ENCODE measurements at regions not wholly inside any gene's neighbourhood (a gene's known extent, or its start where the extent isn't known, plus 50 kb on each side); places are given as distances from the start of the nearest gene placed in this dataset.
"Not testable (repeated sequence)": the region's sequence is repeated elsewhere in the genome, so short reads cannot be mapped to it uniquely, and the experiment has no call there.

GRCh38 chr9:124137944-124138335, 119.8 kb upstream of the NEK6 start:
- Mint-ChIP-seq H3K27ac (ENCODE audit: unreplicated experiment) (no peak overlapping the region), H3K9me3 (ENCODE audit: unreplicated experiment) (no peaks in the 10 kb centered on the region), H3K4me3 (ENCODE audit: unreplicated experiment) (no peak overlapping the region)

GRCh38 chr9:124139001-124139400, 118.7 kb upstream of the NEK6 start:
- H3K9me3 Mint-ChIP-seq (ENCODE audit: unreplicated experiment) = no peaks in the 10 kb centered on the region
- no peaks in the 10 kb centered on the region for H3K9me3 ChIP-seq (ENCODE audit: insufficient read depth, low read depth, low read length)
- H3K4me3 ChIP-seq (ENCODE audit: insufficient read depth, low read depth, low read length) = no peak overlapping the region
- H2AFZ ChIP-seq (ENCODE audit: low read depth, low read length) = peak overlapping the region; percentile 2
- no peaks in the 10 kb centered on the region for H3K36me3 ChIP-seq (ENCODE audit: insufficient read depth, low read length)
- DNase-seq (ENCODE audit: low read depth) = peak; percentile 65
- H3K4me1 ChIP-seq (ENCODE audit: insufficient read depth, low read length) = peaks cover 15% of the 10 kb centered on the region
- H3K79me2 ChIP-seq (ENCODE audit: insufficient read depth, low read length) = no peaks in the 10 kb centered on the region
- no peak overlapping the region for H3K9ac ChIP-seq (ENCODE audit: low read length)
- no peak for FAIRE-seq
- no peak for TF ChIP-seq EZH2 (IDR thresholded peaks at IDR 0.05; ENCODE audit: insufficient read depth, low read length)
- no peak for TF ChIP-seq CTCF (IDR thresholded peaks at IDR 0.05; ENCODE audit: insufficient read depth, low read depth, low read length)
- H3K36me3 Mint-ChIP-seq (ENCODE audit: low read depth, unreplicated experiment) = no peaks in the 10 kb centered on the region
- H4K20me1 ChIP-seq (ENCODE audit: insufficient read depth, low read length) = no peaks in the 10 kb centered on the region
- H3K27me3 ChIP-seq (ENCODE audit: insufficient read depth, low read length) = no peaks in the 10 kb centered on the region
- no peak overlapping the region for H3K27ac ChIP-seq (ENCODE audit: low read depth, low read length)
- peak overlapping the region; percentile 19 for H3K4me2 ChIP-seq (ENCODE audit: low read length)
- H3K4me3 Mint-ChIP-seq (ENCODE audit: unreplicated experiment) = no peak overlapping the region
- peak overlapping the region; percentile 18 for H3K27ac Mint-ChIP-seq (ENCODE audit: unreplicated experiment)
- H3K4me1 Mint-ChIP-seq (ENCODE audit: low read depth, unreplicated experiment) = peaks cover 23% of the 10 kb centered on the region
- H3K27me3 Mint-ChIP-seq (ENCODE audit: low read depth, unreplicated experiment) = peaks cover 4% of the 10 kb centered on the region

More at GRCh38 chr9:124137944-124138335, 119.8 kb upstream of the NEK6 start:
- Mint-ChIP-seq H3K4me1 (ENCODE audit: low read depth, unreplicated experiment) (peaks cover 14% of the 10 kb centered on the region), H3K27me3 (ENCODE audit: low read depth, unreplicated experiment) (peaks cover 4% of the 10 kb centered on the region), H3K36me3 (ENCODE audit: low read depth, unreplicated experiment) (no peaks in the 10 kb centered on the region)
- no peaks in the 10 kb centered on the region for H3K9me3 ChIP-seq (ENCODE audit: insufficient read depth, low read depth, low read length)
- no peak overlapping the region for H3K27ac ChIP-seq (ENCODE audit: low read depth, low read length)
- peaks cover 13% of the 10 kb centered on the region for H3K4me1 ChIP-seq (ENCODE audit: insufficient read depth, low read length)
- H3K27me3 ChIP-seq (ENCODE audit: insufficient read depth, low read length) = no peaks in the 10 kb centered on the region
- no peak for TF ChIP-seq CTCF (IDR thresholded peaks at IDR 0.05; ENCODE audit: insufficient read depth, low read depth, low read length)
- no peak for TF ChIP-seq EZH2 (IDR thresholded peaks at IDR 0.05; ENCODE audit: insufficient read depth, low read length)
- FAIRE-seq = no peak
- no peak overlapping the region for H3K4me3 ChIP-seq (ENCODE audit: insufficient read depth, low read depth, low read length)
- no peak overlapping the region for H3K4me2 ChIP-seq (ENCODE audit: low read length)
- H3K79me2 ChIP-seq (ENCODE audit: insufficient read depth, low read length) = no peaks in the 10 kb centered on the region
- H4K20me1 ChIP-seq (ENCODE audit: insufficient read depth, low read length) = no peaks in the 10 kb centered on the region
- no peak overlapping the region for H3K9ac ChIP-seq (ENCODE audit: low read length)
- DNase-seq (ENCODE audit: low read depth) = no peak
- no peaks in the 10 kb centered on the region for H3K36me3 ChIP-seq (ENCODE audit: insufficient read depth, low read length)
- H2AFZ ChIP-seq (ENCODE audit: low read depth, low read length) = no peak overlapping the region

- DNase-seq (ENCODE audit: low read depth) (peak; percentile 56), FAIRE-seq (no peak)
- Histone ChIP-seq H3K27me3 (ENCODE audit: insufficient read depth, low read length) (no peaks in the 10 kb centered on the region), H4K20me1 (ENCODE audit: insufficient read depth, low read length) (no peaks in the 10 kb centered on the region), H3K27ac (ENCODE audit: low read depth, low read length) (no peak overlapping the region), H3K79me2 (ENCODE audit: insufficient read depth, low read length) (no peaks in the 10 kb centered on the region), H3K4me3 (ENCODE audit: insufficient read depth, low read depth, low read length) (no peak overlapping the region), H3K4me2 (ENCODE audit: low read length) (no peak overlapping the region), H2AFZ (ENCODE audit: low read depth, low read length) (no peak overlapping the region), H3K9me3 (ENCODE audit: insufficient read depth, low read depth, low read length) (no peaks in the 10 kb centered on the region), H3K9ac (ENCODE audit: low read length) (no peak overlapping the region), H3K4me1 (ENCODE audit: insufficient read depth, low read length) (peaks cover 15% of the 10 kb centered on the region), H3K36me3 (ENCODE audit: insufficient read depth, low read length) (no peaks in the 10 kb centered on the region)
- Mint-ChIP-seq H3K27me3 (ENCODE audit: low read depth, unreplicated experiment) (peaks cover 3% of the 10 kb centered on the region), H3K4me1 (ENCODE audit: low read depth, unreplicated experiment) (peaks cover 23% of the 10 kb centered on the region), H3K27ac (ENCODE audit: unreplicated experiment) (no peak overlapping the region), H3K4me3 (ENCODE audit: unreplicated experiment) (no peak overlapping the region), H3K36me3 (ENCODE audit: low read depth, unreplicated experiment) (no peaks in the 10 kb centered on the region), H3K9me3 (ENCODE audit: unreplicated experiment) (no peaks in the 10 kb centered on the region)
- TF ChIP-seq CTCF (IDR thresholded peaks at IDR 0.05; ENCODE audit: insufficient read depth, low read depth, low read length) = no peak
- TF ChIP-seq EZH2 (IDR thresholded peaks at IDR 0.05; ENCODE audit: insufficient read depth, low read length) = no peak
These were observed 116.7 kb upstream of the NEK6 start for GRCh38 chr9:124140941-124141568.

- not testable (repeated sequence) for H3K4me2 ChIP-seq (ENCODE audit: low read length); H3K9me3 Mint-ChIP-seq (ENCODE audit: unreplicated experiment); H3K36me3 Mint-ChIP-seq (ENCODE audit: low read depth, unreplicated experiment); H3K27me3 ChIP-seq (ENCODE audit: insufficient read depth, low read length); H4K20me1 ChIP-seq (ENCODE audit: insufficient read depth, low read length); H3K36me3 ChIP-seq (ENCODE audit: insufficient read depth, low read length); FAIRE-seq; H3K9ac ChIP-seq (ENCODE audit: low read length); H3K4me3 Mint-ChIP-seq (ENCODE audit: unreplicated experiment); H3K4me1 ChIP-seq (ENCODE audit: insufficient read depth, low read length); H2AFZ ChIP-seq (ENCODE audit: low read depth, low read length); H3K79me2 ChIP-seq (ENCODE audit: insufficient read depth, low read length); H3K27ac ChIP-seq (ENCODE audit: low read depth, low read length); H3K9me3 ChIP-seq (ENCODE audit: insufficient read depth, low read depth, low read length); H3K4me3 ChIP-seq (ENCODE audit: insufficient read depth, low read depth, low read length)
- Mint-ChIP-seq H3K27me3 (ENCODE audit: low read depth, unreplicated experiment) (peaks cover 17% of the 10 kb centered on the region), H3K27ac (ENCODE audit: unreplicated experiment) (peak overlapping the region; percentile 12), H3K4me1 (ENCODE audit: low read depth, unreplicated experiment) (peaks cover 14% of the 10 kb centered on the region)
- peak; percentile 72 for DNase-seq (ENCODE audit: low read depth)
These were observed 113.1 kb upstream of the NEK6 start for GRCh38 chr9:124144561-124145123.
